IMR-90 (cell line): ENCODE measurements at regions not wholly inside any gene's neighbourhood (a gene's known extent, or its start where the extent isn't known, plus 50 kb on each side); places are given as distances from the start of the nearest gene placed in this dataset.

Experiments
- ATAC-seq: fragments of 200-7000 bp; cut with Tn5 transposase; 2 replicates; pipeline ENCODE4 v1.9.1; 2020; ENCODE audit warnings: low read depth, mild to moderate bottlenecking, moderate library complexity
- BruUV-seq: library from RNA; stranded (reverse); fragments of 400-500 nt; replicated peaks from 2 replicates; lab custom pipeline; 2021; lab: Mats Ljungman, UMichigan
- CTCF ChIA-PET: fragments of 300-600 bp; formaldehyde crosslinking; extraction: SDS; loops from one replicate; lab custom pipeline; 2021; ENCODE audit warnings: antibody characterized with exemption; lab: Yijun Ruan, JAX
- POLR2A ChIA-PET: fragments of 300-600 bp; sonication (Branson Sonifier 250); formaldehyde crosslinking; loops from one replicate; lab custom pipeline; 2022; ENCODE audit warnings: antibody characterized with exemption; ENCODE audit not compliant: unreplicated experiment; lab: Charles Lee
- DNase-seq: peaks from one replicate; pipeline ENCODE4 v3.0.0; 2013
- H2AFZ ChIP-seq: replicated peaks from 2 replicates; pipeline ENCODE3; 2013; ENCODE audit warnings: low read length, mild to moderate bottlenecking; ENCODE audit not compliant: poor library complexity
- H2AK5ac ChIP-seq: 2 replicates; pipeline ENCODE4 v1.6.1; 2013; ENCODE audit warnings: low read depth, low read length, inconsistent platforms
- H2AK9ac ChIP-seq: replicated peaks from 2 replicates; pipeline ENCODE3; 2013; ENCODE audit warnings: mild to moderate bottlenecking, low read depth, low read length, moderate library complexity; ENCODE audit not compliant: poor library complexity
- H2BK120ac ChIP-seq: 2 replicates; pipeline ENCODE4 v1.6.1; 2013; ENCODE audit warnings: low read depth, low read length, inconsistent platforms
- H2BK15ac ChIP-seq: 3 replicates; pipeline ENCODE4 v1.6.1; 2013; ENCODE audit warnings: low read depth, low read length, inconsistent platforms
- H2BK20ac ChIP-seq: 2 replicates; pipeline ENCODE4 v1.6.1; 2013; ENCODE audit warnings: low read depth, mild to moderate bottlenecking, inconsistent platforms, low read length, moderate library complexity
- H2BK5ac ChIP-seq: 2 replicates; pipeline ENCODE4 v1.6.1; 2013; ENCODE audit warnings: mild to moderate bottlenecking, low read depth, low read length, inconsistent platforms; ENCODE audit not compliant: poor library complexity, severe bottlenecking
- H3K14ac ChIP-seq: replicated peaks from 2 replicates; pipeline ENCODE4 v1.6.1; 2013; ENCODE audit warnings: low read depth, low read length, inconsistent platforms
- H3K18ac ChIP-seq: 2 replicates; pipeline ENCODE4 v1.6.1; 2013; ENCODE audit warnings: low read depth, low read length, control low read depth
- H3K23ac ChIP-seq: 2 replicates; pipeline ENCODE4 v1.6.1; 2013; ENCODE audit warnings: low read depth, low read length, inconsistent platforms
- H3K27ac ChIP-seq: 2 replicates; pipeline ENCODE4 v1.5.1; 2013; ENCODE audit warnings: mild to moderate bottlenecking, control low read depth, low read length; ENCODE audit not compliant: insufficient read depth
- H3K27me3 ChIP-seq: 2 replicates; pipeline ENCODE4 v1.6.1; 2013; ENCODE audit warnings: low read length; ENCODE audit not compliant: control insufficient read depth, insufficient read depth
- H3K36me3 ChIP-seq: 2 replicates; pipeline ENCODE4 v1.6.1; 2013; ENCODE audit warnings: low read length, mixed read lengths; ENCODE audit not compliant: control insufficient read depth, insufficient read depth
- H3K4ac ChIP-seq: 2 replicates; pipeline ENCODE4 v1.6.1; 2013; ENCODE audit warnings: low read depth, low read length, inconsistent platforms
- H3K4me1 ChIP-seq: 2 replicates; pipeline ENCODE4 v1.6.1; 2013; ENCODE audit warnings: low read length, mixed read lengths; ENCODE audit not compliant: control insufficient read depth, insufficient read depth
- H3K4me2 ChIP-seq: 2 replicates; pipeline ENCODE4 v1.6.1; 2013; ENCODE audit warnings: low read depth, mild to moderate bottlenecking, control low read depth, low read length, moderate library complexity
- H3K4me3 ChIP-seq: 2 replicates; pipeline ENCODE4 v1.5.1; 2013; ENCODE audit warnings: low read depth, mild to moderate bottlenecking, control low read depth, low read length, moderate library complexity; ENCODE audit not compliant: insufficient read depth
- H3K56ac ChIP-seq: 2 replicates; pipeline ENCODE4 v1.6.1; 2013; ENCODE audit warnings: low read length, inconsistent platforms; ENCODE audit not compliant: insufficient read depth; ENCODE audit errors: extremely low read depth
- H3K79me1 ChIP-seq, 2 experiments: 2 replicates each; pipeline ENCODE4 v1.6.1; 2013; ENCODE audit warnings: low read length in 2 of 2, inconsistent platforms in 1 of 2, low read depth in 1 of 2
- H3K9ac ChIP-seq: 2 replicates; pipeline ENCODE4 v1.6.1; 2013; ENCODE audit warnings: low read depth, low read length, control low read depth
- H3K9me1 ChIP-seq: 2 replicates; pipeline ENCODE4 v1.6.1; 2013; ENCODE audit warnings: low read length, inconsistent platforms; ENCODE audit not compliant: insufficient read depth
- H3K9me3 ChIP-seq: 2 replicates; pipeline ENCODE4 v1.6.1; 2013; ENCODE audit warnings: low read length; ENCODE audit not compliant: control insufficient read depth, insufficient read depth
- H4K20me1 ChIP-seq: 2 replicates; pipeline ENCODE4 v1.6.1; 2013; ENCODE audit warnings: low read length, inconsistent platforms; ENCODE audit not compliant: insufficient read depth
- H4K5ac ChIP-seq: 2 replicates; pipeline ENCODE4 v1.6.1; 2013; ENCODE audit warnings: mild to moderate bottlenecking, low read depth, low read length, control low read depth
- H4K8ac ChIP-seq, 2 experiments: 2 replicates each; pipeline ENCODE4 v1.6.1; 2013; ENCODE audit warnings: low read depth in 2 of 2, low read length in 2 of 2, control low read depth in 1 of 2, inconsistent platforms in 1 of 2
- H4K91ac ChIP-seq: 2 replicates; pipeline ENCODE4 v1.6.1; 2013; ENCODE audit warnings: low read depth, low read length, inconsistent platforms; ENCODE audit not compliant: insufficient read depth
- BHLHE40 ChIP-seq: fragments of 150-350 bp; IDR thresholded peaks from 2 replicates; pipeline ENCODE4 v1.6.1; 2016; ENCODE audit warnings: mild to moderate bottlenecking, low read depth, low read length
- CEBPB ChIP-seq: IDR thresholded peaks from 2 replicates; pipeline ENCODE4 v1.6.1; 2012; ENCODE audit warnings: low read depth, low read length, improper control_type of control experiment
- FOS ChIP-seq: fragments of 150-350 bp; IDR thresholded peaks from 2 replicates; pipeline ENCODE4 v1.6.1; 2016; ENCODE audit warnings: low read depth, low read length
- MAFK ChIP-seq: IDR thresholded peaks from 2 replicates; pipeline ENCODE4 v1.6.1; 2012; ENCODE audit warnings: low read depth, low read length, improper control_type of control experiment
- MAZ ChIP-seq: IDR thresholded peaks from 2 replicates; pipeline ENCODE4 v1.6.1; 2012; ENCODE audit warnings: low read depth, mild to moderate bottlenecking, low read length, improper control_type of control experiment, moderate library complexity, borderline replicate concordance
- MXI1 ChIP-seq: IDR thresholded peaks from 2 replicates; pipeline ENCODE4 v1.6.1; 2012; ENCODE audit warnings: low read depth, mild to moderate bottlenecking, low read length, moderate library complexity, borderline replicate concordance
- NFE2L2 ChIP-seq: fragments of 150-350 bp; IDR thresholded peaks from 2 replicates; pipeline ENCODE4 v1.6.1; 2016; ENCODE audit warnings: low read depth, mild to moderate bottlenecking, low read length
- POLR2A ChIP-seq: IDR thresholded peaks from 2 replicates; pipeline ENCODE4 v1.6.1; 2012; ENCODE audit warnings: mild to moderate bottlenecking, low read depth, low read length
- RAD21 ChIP-seq: IDR thresholded peaks from 2 replicates; pipeline ENCODE4 v1.6.1; 2012; ENCODE audit warnings: low read length, improper control_type of control experiment
- RCOR1 ChIP-seq: IDR thresholded peaks from 2 replicates; pipeline ENCODE4 v1.6.1; 2012; ENCODE audit warnings: mild to moderate bottlenecking, low read length, improper control_type of control experiment; ENCODE audit not compliant: insufficient replicate concordance
- SMC3 ChIP-seq: fragments of 150-350 bp; IDR thresholded peaks from 2 replicates; pipeline ENCODE4 v1.6.1; 2016; ENCODE audit warnings: low read depth, mild to moderate bottlenecking, antibody characterized with exemption, low read length, moderate library complexity
- WGBS, 2 experiments: methylation state at CpG; one replicate each; pipeline versions ENCODE4 v1.1.5 to v1.1.7; 2013; ENCODE audit warnings: missing lambda C conversion rate in 2 of 2; ENCODE audit not compliant: insufficient read length in 1 of 2; ENCODE audit errors: extremely low coverage in 2 of 2; 5-methylcytosine and 5-hydroxymethylcytosine counted together
- dilution Hi-C: fragments of 300-500 bp; cut with HindIII; formaldehyde crosslinking; loops from one replicate; pipeline ENCODE4 v1.14.3; 2018; ENCODE audit warnings: low sequenced_read_pairs; ENCODE audit not compliant: unreplicated experiment
- in situ Hi-C: fragments of 300-500 bp; cut with MboI; formaldehyde crosslinking; loops from 3 replicates; pipeline ENCODE4 v1.14.3; 2019; ENCODE audit warnings: low sequenced_read_pairs, inconsistent platforms, mixed read lengths
- intact Hi-C: fragments of 100-400 bp; cut with micrococcal nuclease; formaldehyde crosslinking; loops from 2 replicates; pipeline ENCODE4 v1.10.0; 2022
- TF ChIP-seq, protein P1 (sequence below): conservative IDR thresholded peaks from 2 replicates; pipeline ENCODE4 v1.5.1; 2012; ENCODE audit warnings: mild to moderate bottlenecking, low read depth, low read length, improper control_type of control experiment
- TF ChIP-seq, protein P2 (sequence below): fragments of 150-350 bp; IDR thresholded peaks from 2 replicates; pipeline ENCODE4 v1.6.1; 2017; ENCODE audit warnings: mild to moderate bottlenecking, antibody characterized with exemption, low read length, low read depth

DNA sequence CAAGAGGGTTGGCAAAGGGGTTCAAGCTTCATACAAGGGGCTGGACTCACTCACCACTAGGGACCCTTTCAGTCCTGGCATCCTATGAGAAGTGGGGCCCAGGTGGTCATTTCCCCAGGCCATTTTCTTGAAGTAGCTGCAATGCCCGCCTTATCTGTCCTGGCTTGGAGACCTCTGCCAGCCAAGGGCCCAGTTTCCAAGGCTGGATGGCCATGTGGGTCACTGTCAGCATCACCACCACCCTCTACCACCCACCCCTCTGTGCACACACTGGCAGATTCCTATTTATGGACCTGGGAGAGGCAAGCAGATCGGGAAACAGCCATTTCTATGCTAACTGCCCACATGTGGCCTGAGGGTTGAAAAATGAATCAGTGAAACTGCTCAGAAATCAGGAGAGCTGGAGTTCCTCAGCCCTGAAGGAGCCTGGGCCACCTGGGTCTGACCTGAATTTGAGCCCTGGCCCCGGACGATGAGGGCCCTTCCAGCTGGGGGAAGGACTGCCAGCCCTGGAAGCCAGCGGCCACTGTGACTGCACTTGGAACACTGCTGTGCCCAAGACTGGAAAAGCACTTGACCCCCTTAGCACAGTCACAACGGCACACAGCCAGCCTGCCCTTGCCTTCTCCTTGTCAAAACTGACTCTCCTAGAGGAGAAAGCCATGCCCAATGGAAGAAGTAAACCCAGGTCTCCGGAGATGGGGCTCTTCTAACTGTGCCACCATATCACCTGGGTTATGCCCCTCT lies 442.2 kb downstream of the BUD13 start:
- in situ Hi-C loops, result no loop called here
- POLR2A ChIA-PET, result no interaction called here

More for the DNA sequence above, 442.2 kb downstream of the BUD13 start:
- Histone ChIP-seq H3K56ac (no peak overlapping the region), H3K4ac (no peak overlapping the region), H2AK9ac (no peak overlapping the region), H3K36me3 (no peaks in the 10 kb centered on the region), H2BK20ac (no peak overlapping the region), H2AFZ (no peak overlapping the region), H4K8ac (no peak overlapping the region), H3K4me1 (no peaks in the 10 kb centered on the region), H3K79me1 (no peaks in the 10 kb centered on the region), H3K23ac (no peak overlapping the region), H4K20me1 (no peaks in the 10 kb centered on the region), H2BK120ac (no peak overlapping the region), H3K9me1 (no peaks in the 10 kb centered on the region), H4K5ac (no peak overlapping the region), H3K9ac (no peak overlapping the region), H2BK5ac (no peak overlapping the region), H2AK5ac (no peak overlapping the region), H3K4me2 (no peak overlapping the region), H4K91ac (no peak overlapping the region), H3K18ac (no peak overlapping the region), H3K4me3 (no peak overlapping the region), H3K27me3 (no peaks in the 10 kb centered on the region), H3K14ac (no peak overlapping the region), H3K9me3 (peaks cover 5% of the 10 kb centered on the region; the same call in 1 of the 2 replicates), H3K27ac (no peak overlapping the region), H2BK15ac (no peak overlapping the region)
- CTCF ChIA-PET, result no interaction called here
- ATAC-seq (no peak), DNase-seq (no peak)
- TF ChIP-seq MXI1 (no peak), MAFK (no peak), RAD21 (no peak), SMC3 (no peak), CEBPB (no peak), BHLHE40 (no peak), FOS (no peak), MAZ (no peak), NFE2L2 (no peak), POLR2A (no peak), RCOR1 (no peak)
- TF ChIP-seq, protein P1, sequence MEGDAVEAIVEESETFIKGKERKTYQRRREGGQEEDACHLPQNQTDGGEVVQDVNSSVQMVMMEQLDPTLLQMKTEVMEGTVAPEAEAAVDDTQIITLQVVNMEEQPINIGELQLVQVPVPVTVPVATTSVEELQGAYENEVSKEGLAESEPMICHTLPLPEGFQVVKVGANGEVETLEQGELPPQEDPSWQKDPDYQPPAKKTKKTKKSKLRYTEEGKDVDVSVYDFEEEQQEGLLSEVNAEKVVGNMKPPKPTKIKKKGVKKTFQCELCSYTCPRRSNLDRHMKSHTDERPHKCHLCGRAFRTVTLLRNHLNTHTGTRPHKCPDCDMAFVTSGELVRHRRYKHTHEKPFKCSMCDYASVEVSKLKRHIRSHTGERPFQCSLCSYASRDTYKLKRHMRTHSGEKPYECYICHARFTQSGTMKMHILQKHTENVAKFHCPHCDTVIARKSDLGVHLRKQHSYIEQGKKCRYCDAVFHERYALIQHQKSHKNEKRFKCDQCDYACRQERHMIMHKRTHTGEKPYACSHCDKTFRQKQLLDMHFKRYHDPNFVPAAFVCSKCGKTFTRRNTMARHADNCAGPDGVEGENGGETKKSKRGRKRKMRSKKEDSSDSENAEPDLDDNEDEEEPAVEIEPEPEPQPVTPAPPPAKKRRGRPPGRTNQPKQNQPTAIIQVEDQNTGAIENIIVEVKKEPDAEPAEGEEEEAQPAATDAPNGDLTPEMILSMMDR, result no peak
- TF ChIP-seq, protein P2, sequence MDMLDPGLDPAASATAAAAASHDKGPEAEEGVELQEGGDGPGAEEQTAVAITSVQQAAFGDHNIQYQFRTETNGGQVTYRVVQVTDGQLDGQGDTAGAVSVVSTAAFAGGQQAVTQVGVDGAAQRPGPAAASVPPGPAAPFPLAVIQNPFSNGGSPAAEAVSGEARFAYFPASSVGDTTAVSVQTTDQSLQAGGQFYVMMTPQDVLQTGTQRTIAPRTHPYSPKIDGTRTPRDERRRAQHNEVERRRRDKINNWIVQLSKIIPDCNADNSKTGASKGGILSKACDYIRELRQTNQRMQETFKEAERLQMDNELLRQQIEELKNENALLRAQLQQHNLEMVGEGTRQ, result no peak
- 55% methylated on average over 5 of the region's 7 CpGs; no CpG with 5 or more reads in 1 of the 2 experiments for WGBS, 2 experiments
- intact Hi-C loops, result no loop called here
- dilution Hi-C loops, result no loop called here
- BruUV-seq, result no TSS peak
